H1 (cell line): ENCODE measurements at regions not wholly inside any gene's neighbourhood (a gene's known extent, or its start where the extent isn't known, plus 50 kb on each side); places are given as distances from the start of the nearest gene placed in this dataset.

ENCODE experiments used
- GTF2F1 ChIP-seq: IDR thresholded peaks from 2 replicates; pipeline ENCODE4 v1.6.1; 2012; ENCODE audit warnings: low read depth, low read length, improper control_type of control experiment, borderline replicate concordance
- RBBP5 ChIP-seq: IDR thresholded peaks from 2 replicates; pipeline ENCODE4 v1.7.1; 2012; ENCODE audit warnings: low read depth, mild to moderate bottlenecking, inconsistent platforms, low read length, moderate library complexity, borderline replicate concordance
- TAF1 ChIP-seq: IDR thresholded peaks from 2 replicates; pipeline ENCODE4 v1.6.1; 2011; ENCODE audit warnings: mild to moderate bottlenecking, low read depth, low read length
- ZNF274 ChIP-seq: IDR thresholded peaks from 2 replicates; pipeline ENCODE4 v1.7.0; 2012; ENCODE audit warnings: low read length, borderline replicate concordance; ENCODE audit errors: extremely low read depth

DNA sequence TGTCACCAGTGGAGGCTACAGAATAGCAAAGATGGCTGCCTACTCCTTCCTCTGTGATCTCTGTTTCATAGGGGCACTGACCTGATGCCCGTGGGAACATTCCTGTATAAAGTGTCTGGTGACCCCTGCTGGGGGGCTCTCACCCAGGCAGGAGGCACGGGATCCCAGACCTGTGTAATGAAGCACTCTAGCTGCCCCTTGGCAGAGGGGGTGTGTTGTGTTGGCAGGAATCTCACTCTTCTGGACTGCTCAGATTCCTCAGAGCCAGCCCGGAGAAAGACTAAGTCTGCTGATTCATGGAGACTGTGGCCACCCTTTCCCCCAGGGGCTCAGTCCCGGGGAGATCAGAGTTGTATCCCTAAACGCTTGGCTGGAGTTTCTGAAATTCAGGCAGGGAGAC is 648.3 kb downstream of the SPRY1 start:
- TF ChIP-seq RBBP5, result no peak
- TF ChIP-seq ZNF274, result no peak
- no peak for TF ChIP-seq TAF1
- TF ChIP-seq GTF2F1, result no peak
